Endodermal cell (in vitro differentiated cells): ENCODE measurements at regions not wholly inside any gene's neighbourhood (a gene's known extent, or its start where the extent isn't known, plus 50 kb on each side); places are given as distances from the start of the nearest gene placed in this dataset.

Experiments used
- DNase-seq: peaks from one replicate; pipeline ENCODE4 v3.0.0-alpha.2; 2017
- H3K27ac ChIP-seq: 2 replicates; pipeline ENCODE4 v1.5.1; 2013; ENCODE audit warnings: mild to moderate bottlenecking, low read depth, low read length, moderate library complexity
- H3K27me3 ChIP-seq: 2 replicates; pipeline ENCODE4 v1.6.1; 2013; ENCODE audit warnings: mild to moderate bottlenecking, low read length, moderate library complexity; ENCODE audit not compliant: insufficient read depth, control insufficient read depth, poor library complexity, severe bottlenecking
- H3K36me3 ChIP-seq: 2 replicates; pipeline ENCODE4 v1.7.0; 2013; ENCODE audit warnings: mild to moderate bottlenecking, low read length, moderate library complexity; ENCODE audit not compliant: control insufficient read depth, insufficient read depth
- H3K4me1 ChIP-seq: one replicate; pipeline ENCODE4 v1.7.0; 2013; ENCODE audit warnings: low read length; ENCODE audit not compliant: control insufficient read depth, insufficient read depth
- H3K4me3 ChIP-seq: 2 replicates; pipeline ENCODE4 v1.5.1; 2013; ENCODE audit warnings: mild to moderate bottlenecking, low read length, moderate library complexity
- H3K9ac ChIP-seq: 2 replicates; pipeline ENCODE4 v1.6.1; 2013; ENCODE audit warnings: mild to moderate bottlenecking, low read length, moderate library complexity; ENCODE audit not compliant: poor library complexity, severe bottlenecking; ENCODE audit errors: extremely low read depth
- H3K9me3 ChIP-seq: 2 replicates; pipeline ENCODE4 v1.6.1; 2013; ENCODE audit warnings: mild to moderate bottlenecking, low read length, moderate library complexity; ENCODE audit not compliant: control insufficient read depth
- H3K27ac Mint-ChIP-seq: 2 replicates; pipeline ENCODE4 v1.8.0; 2020; ENCODE audit warnings: mixed read lengths
- H3K27me3 Mint-ChIP-seq: 2 replicates; pipeline ENCODE4 v1.8.0; 2021; ENCODE audit warnings: mild to moderate bottlenecking, mixed read lengths; ENCODE audit not compliant: insufficient read depth
- H3K36me3 Mint-ChIP-seq: 2 replicates; pipeline ENCODE4 v1.8.0; 2020; ENCODE audit warnings: low read depth, mixed read lengths
- H3K4me1 Mint-ChIP-seq: 2 replicates; pipeline ENCODE4 v1.8.0; 2020; ENCODE audit warnings: mixed read lengths
- H3K4me3 Mint-ChIP-seq: 2 replicates; pipeline ENCODE4 v1.8.0; 2020; ENCODE audit warnings: mild to moderate bottlenecking, moderate library complexity, mixed read lengths
- H3K9me3 Mint-ChIP-seq: 2 replicates; pipeline ENCODE4 v1.8.0; 2020; ENCODE audit warnings: mild to moderate bottlenecking, mixed read lengths
- WGBS, 2 experiments: methylation state at CpG; one replicate each; pipeline versions ENCODE4 v1.1.5 to v1.1.7; 2013; ENCODE audit warnings: missing lambda C conversion rate in 2 of 2, mixed read lengths in 1 of 2; ENCODE audit not compliant: insufficient coverage in 1 of 2, insufficient read length in 1 of 2; 5-methylcytosine and 5-hydroxymethylcytosine counted together
- TF ChIP-seq, protein P1 (sequence below): fragments of 200-600 bp; sonication (generic); conservative IDR thresholded peaks from 2 replicates; pipeline ENCODE4 v1.5.0; 2021; ENCODE audit warnings: antibody characterized with exemption, mild to moderate bottlenecking

DNA sequence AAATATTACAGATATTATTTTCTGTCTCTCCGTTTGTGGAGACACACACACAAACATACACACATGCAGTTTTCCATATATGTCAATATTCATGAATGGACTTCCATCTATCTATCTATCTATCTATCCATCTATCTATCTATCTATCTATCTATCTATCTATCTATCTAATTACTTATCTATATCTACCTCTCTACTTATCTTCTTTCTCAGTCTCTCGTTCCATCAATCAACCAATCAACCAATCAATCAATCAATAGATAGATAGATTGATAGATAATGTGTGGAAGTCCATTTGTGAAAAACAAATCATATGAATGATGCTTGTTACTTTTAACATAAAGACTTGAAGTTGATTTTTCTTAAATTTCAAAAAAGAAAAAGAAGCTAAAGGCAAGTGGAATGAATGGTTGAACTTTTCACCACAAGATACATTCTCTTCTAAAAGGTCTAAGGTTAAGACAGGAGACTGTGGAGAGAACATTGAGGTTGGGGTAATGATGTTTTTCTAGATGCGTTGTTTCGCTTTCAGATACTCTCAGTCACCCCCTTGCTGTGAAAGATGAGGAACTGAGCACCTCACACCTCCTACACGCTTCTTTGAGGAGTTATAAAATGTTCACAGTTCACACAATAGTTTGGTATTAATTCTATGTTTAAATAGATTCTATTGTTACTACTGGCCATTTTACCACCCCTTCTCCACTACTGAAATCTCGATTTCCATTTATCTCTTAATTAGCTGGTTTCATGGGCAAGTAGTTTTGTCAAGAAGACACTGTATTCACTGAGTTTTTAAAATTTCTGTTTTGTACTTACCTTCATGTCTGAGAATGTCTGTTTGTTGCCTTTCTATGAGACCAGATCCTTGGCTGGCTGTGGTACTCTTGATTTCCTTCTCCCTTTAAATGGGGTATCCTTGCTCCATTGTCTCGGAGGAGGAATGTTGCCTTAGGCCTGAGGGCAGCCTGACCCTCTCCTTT, 114.1 kb downstream of the EMX2 start:
- WGBS, 2 experiments = 89 to 94% methylated on average over 1 to 7 of the region's 7 CpGs
- no peak overlapping the region for H3K27ac ChIP-seq
- peaks cover 6% of the 10 kb centered on the region for H3K9me3 ChIP-seq
- Mint-ChIP-seq H3K4me1 (no peaks in the 10 kb centered on the region), H3K36me3 (no peaks in the 10 kb centered on the region), H3K4me3 (no peak overlapping the region), H3K27me3 (peaks cover 14% of the 10 kb centered on the region), H3K9me3 (peaks cover 13% of the 10 kb centered on the region), H3K27ac (no peak overlapping the region)
- H3K9ac ChIP-seq = no peak overlapping the region
- no peak overlapping the region for H3K4me3 ChIP-seq
- TF ChIP-seq, protein P1, sequence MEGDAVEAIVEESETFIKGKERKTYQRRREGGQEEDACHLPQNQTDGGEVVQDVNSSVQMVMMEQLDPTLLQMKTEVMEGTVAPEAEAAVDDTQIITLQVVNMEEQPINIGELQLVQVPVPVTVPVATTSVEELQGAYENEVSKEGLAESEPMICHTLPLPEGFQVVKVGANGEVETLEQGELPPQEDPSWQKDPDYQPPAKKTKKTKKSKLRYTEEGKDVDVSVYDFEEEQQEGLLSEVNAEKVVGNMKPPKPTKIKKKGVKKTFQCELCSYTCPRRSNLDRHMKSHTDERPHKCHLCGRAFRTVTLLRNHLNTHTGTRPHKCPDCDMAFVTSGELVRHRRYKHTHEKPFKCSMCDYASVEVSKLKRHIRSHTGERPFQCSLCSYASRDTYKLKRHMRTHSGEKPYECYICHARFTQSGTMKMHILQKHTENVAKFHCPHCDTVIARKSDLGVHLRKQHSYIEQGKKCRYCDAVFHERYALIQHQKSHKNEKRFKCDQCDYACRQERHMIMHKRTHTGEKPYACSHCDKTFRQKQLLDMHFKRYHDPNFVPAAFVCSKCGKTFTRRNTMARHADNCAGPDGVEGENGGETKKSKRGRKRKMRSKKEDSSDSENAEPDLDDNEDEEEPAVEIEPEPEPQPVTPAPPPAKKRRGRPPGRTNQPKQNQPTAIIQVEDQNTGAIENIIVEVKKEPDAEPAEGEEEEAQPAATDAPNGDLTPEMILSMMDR = no peak
- no peaks in the 10 kb centered on the region for H3K4me1 ChIP-seq
- no peaks in the 10 kb centered on the region for H3K27me3 ChIP-seq
- DNase-seq = no peak
- no peaks in the 10 kb centered on the region for H3K36me3 ChIP-seq

DNA sequence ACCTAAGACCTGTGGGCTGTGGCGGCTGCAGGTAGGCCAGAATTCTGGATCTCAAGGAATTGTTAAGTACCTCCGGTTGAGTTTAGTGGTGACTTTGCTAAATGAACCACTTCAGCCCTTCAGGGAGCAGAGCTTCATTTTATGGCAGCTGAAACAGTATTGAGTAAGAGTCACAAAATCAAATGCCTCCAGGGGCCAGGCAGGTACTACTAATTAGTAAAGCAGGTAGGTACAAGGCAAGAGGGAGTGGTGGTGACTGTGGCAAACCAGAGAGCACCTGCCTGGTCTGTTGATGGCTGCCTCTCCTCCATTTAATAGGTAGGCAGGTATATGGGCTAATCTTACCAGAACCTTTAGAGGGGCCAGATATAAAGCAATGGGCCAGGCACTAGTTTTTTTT, 118.8 kb downstream of the EMX2 start:
- H3K36me3 ChIP-seq = no peaks in the 10 kb centered on the region
- no peaks in the 10 kb centered on the region for H3K9me3 ChIP-seq
- no peaks in the 10 kb centered on the region for H3K27me3 ChIP-seq
- no peak overlapping the region for H3K4me3 Mint-ChIP-seq
- H3K27me3 Mint-ChIP-seq = peaks cover 7% of the 10 kb centered on the region
- no peak overlapping the region for H3K9ac ChIP-seq
- no peak overlapping the region for H3K27ac Mint-ChIP-seq
- DNase-seq = no peak
- H3K36me3 Mint-ChIP-seq = no peaks in the 10 kb centered on the region
- 60 to 91% methylated on average over 1 to 2 of the region's 2 CpGs for WGBS, 2 experiments
- no peak overlapping the region for H3K4me3 ChIP-seq
- TF ChIP-seq, protein P1 = no peak
- no peaks in the 10 kb centered on the region for H3K4me1 Mint-ChIP-seq
- H3K4me1 ChIP-seq = no peaks in the 10 kb centered on the region
- H3K9me3 Mint-ChIP-seq = no peaks in the 10 kb centered on the region
- H3K27ac ChIP-seq = no peak overlapping the region

DNA sequence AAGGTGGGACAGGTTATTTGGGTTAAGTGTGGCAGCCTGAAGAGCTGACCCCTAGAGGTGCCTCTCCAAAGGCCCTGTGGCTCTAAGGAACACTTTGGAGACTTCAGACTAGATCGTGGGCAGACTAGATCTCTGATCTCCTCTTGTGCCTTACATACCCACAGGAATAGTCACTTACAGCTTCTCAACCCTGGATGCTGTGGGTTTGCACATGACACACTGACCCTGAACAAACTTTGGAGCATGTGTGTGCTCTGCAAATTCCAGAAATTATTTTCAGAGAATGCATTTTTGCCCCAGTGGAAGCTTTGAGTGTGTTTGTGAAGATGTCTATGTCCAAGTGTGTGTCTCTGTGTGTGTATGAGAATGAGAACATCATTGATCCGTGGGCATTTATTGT, 119.6 kb downstream of the EMX2 start:
- TF ChIP-seq, protein P1 = no peak
- no peak overlapping the region for H3K27ac ChIP-seq
- 81 to 89% methylated on average over 1 to 2 of the region's 2 CpGs for WGBS, 2 experiments
- H3K9me3 ChIP-seq = no peaks in the 10 kb centered on the region
- H3K36me3 Mint-ChIP-seq = no peaks in the 10 kb centered on the region
- H3K9me3 Mint-ChIP-seq = no peaks in the 10 kb centered on the region
- H3K27me3 Mint-ChIP-seq = peaks cover 8% of the 10 kb centered on the region
- no peak for DNase-seq
- no peaks in the 10 kb centered on the region for H3K4me1 Mint-ChIP-seq
- H3K4me3 ChIP-seq = no peak overlapping the region
- H3K9ac ChIP-seq = no peak overlapping the region
- no peak overlapping the region for H3K4me3 Mint-ChIP-seq
- H3K4me1 ChIP-seq = no peaks in the 10 kb centered on the region
- no peaks in the 10 kb centered on the region for H3K27me3 ChIP-seq
- H3K27ac Mint-ChIP-seq = no peak overlapping the region
- no peaks in the 10 kb centered on the region for H3K36me3 ChIP-seq
